ENCODE measurements at regions not wholly inside any gene's neighbourhood (a gene's known extent, or its start where the extent isn't known, plus 50 kb on each side); places are given as distances from the start of the nearest gene placed in this dataset.
"Not testable (repeated sequence)": the region's sequence is repeated elsewhere in the genome, so short reads cannot be mapped to it uniquely, and the experiment has no call there.

GRCh38 chr15:46077220-46077619, 442.4 kb downstream of the SQOR start:
- in situ Hi-C loops (cut with HindIII; ENCODE audit: low sequenced_read_pairs), result no loop called here
- H3K4me3 ChIP-seq (ENCODE audit: low read depth, low read length), result no peak overlapping the region
- no peak for TF ChIP-seq CTCF (IDR thresholded peaks at IDR 0.05; ENCODE audit: low read depth, low read length)
- no peak for DNase-seq (ENCODE audit: low read depth, low spot score)

GRCh38 chr15:46079046-46079445, 444.2 kb downstream of the SQOR start:
- DNase-seq (ENCODE audit: low read depth, low spot score), result no peak
- in situ Hi-C loops (cut with HindIII; ENCODE audit: low sequenced_read_pairs), result no loop called here
- TF ChIP-seq CTCF (IDR thresholded peaks at IDR 0.05; ENCODE audit: low read depth, low read length), result no peak

GRCh38 chr15:46080016-46080415, 445.2 kb downstream of the SQOR start:
- TF ChIP-seq CTCF (IDR thresholded peaks at IDR 0.05; ENCODE audit: low read depth, low read length), result no peak
- in situ Hi-C loops (cut with HindIII; ENCODE audit: low sequenced_read_pairs), result no loop called here
- peak; percentile 11 for DNase-seq (ENCODE audit: low read depth, low spot score)
- no peak overlapping the region for H3K4me3 ChIP-seq (ENCODE audit: low read depth, low read length)

More at GRCh38 chr15:46079046-46079445, 444.2 kb downstream of the SQOR start:
- H3K4me3 ChIP-seq (ENCODE audit: low read depth, low read length), result no peak overlapping the region

GRCh38 chr15:46088486-46089445, 453.9 kb downstream of the SQOR start:
- no peak overlapping the region for H3K4me3 ChIP-seq (ENCODE audit: low read depth, low read length)
- TF ChIP-seq CTCF (IDR thresholded peaks at IDR 0.05; ENCODE audit: low read depth, low read length), result no peak
- DNase-seq (ENCODE audit: low read depth, low spot score), result peak; percentile 15
- in situ Hi-C loops (cut with HindIII; ENCODE audit: low sequenced_read_pairs), result no loop called here

GRCh38 chr15:46089467-46089935, 454.7 kb downstream of the SQOR start:
- TF ChIP-seq CTCF (IDR thresholded peaks at IDR 0.05; ENCODE audit: low read depth, low read length), result no peak
- DNase-seq (ENCODE audit: low read depth, low spot score), result no peak
- in situ Hi-C loops (cut with HindIII; ENCODE audit: low sequenced_read_pairs), result no loop called here
- no peak overlapping the region for H3K4me3 ChIP-seq (ENCODE audit: low read depth, low read length)

GRCh38 chr15:46091860-46092450, 457.1 kb downstream of the SQOR start:
- peak; percentile 19 for DNase-seq (ENCODE audit: low read depth, low spot score)
- peak; percentile 45 for TF ChIP-seq CTCF (IDR thresholded peaks at IDR 0.05; ENCODE audit: low read depth, low read length)
- no peak overlapping the region for H3K4me3 ChIP-seq (ENCODE audit: low read depth, low read length)
- in situ Hi-C loops (cut with HindIII; ENCODE audit: low sequenced_read_pairs), result no loop called here

- DNase-seq (ENCODE audit: low read depth, low spot score); H3K4me3 ChIP-seq (ENCODE audit: low read depth, low read length); in situ Hi-C loops (cut with HindIII; ENCODE audit: low sequenced_read_pairs): not testable (repeated sequence)
Observed at GRCh38 chr15:46098006-46098405, 463.2 kb downstream of the SQOR start.
